K562 (cell line): ENCODE measurements at regions not wholly inside any gene's neighbourhood (a gene's known extent, or its start where the extent isn't known, plus 50 kb on each side); places are given as distances from the start of the nearest gene placed in this dataset.

ENCODE experiments used
- ATAC-seq: fragments of 200-7000 bp; cut with Tn5 transposase; 3 replicates; pipeline ENCODE4 v1.9.1; 2020; ENCODE audit warnings: moderate library complexity
- BruUV-seq: library from RNA; stranded (reverse); fragments of 400-500 nt; replicated peaks from 2 replicates; lab custom pipeline; 2021; lab: Mats Ljungman, UMichigan
- CTCF ChIA-PET: fragments of 300-600 bp; formaldehyde crosslinking; extraction: SDS; loops from one replicate; lab custom pipeline; 2021; ENCODE audit warnings: low intra/inter-chr PET ratio; lab: Yijun Ruan, JAX
- POLR2A ChIA-PET: fragments of 300-600, 350-650 bp; sonication (Branson Sonifier 250); formaldehyde crosslinking; extraction: SDS; loops from one replicate; lab custom pipeline; 2021; ENCODE audit warnings: antibody characterized with exemption, inconsistent platforms; lab: Yijun Ruan, JAX
- DNase-seq, 4 experiments: peaks; one replicate each; pipeline versions ENCODE4 v3.0.0 to v3.0.0-alpha.2; 2011 to 2018; ENCODE audit warnings: low spot score in 3 of 4, mixed read lengths in 3 of 4; ENCODE audit errors: extremely low read depth in 1 of 4
- FAIRE-seq: peaks from 2 replicates; lab custom pipeline; 2011; peaks lifted over from hg19 to GRCh38; lab: Jason Lieb, UNC
- H2AFZ ChIP-seq: 2 replicates; pipeline ENCODE4 v1.6.0; 2011; ENCODE audit warnings: low read depth, low read length, control low read depth, inconsistent platforms
- H3K27ac ChIP-seq: fragments of 200-600 bp; 3 replicates; pipeline ENCODE4 v1.8.0; 2011; ENCODE audit warnings: low read depth, mild to moderate bottlenecking, control low read depth, inconsistent platforms, low read length, moderate library complexity, mixed read lengths; ENCODE audit errors: extremely low read depth
- H3K27me3 ChIP-seq, 2 experiments: fragments of 300-600 bp in 1 of 2; 2 replicates in 1 of 2; 3 replicates in 1 of 2; pipeline versions ENCODE4 v1.6.0 to v1.8.0; 2011; ENCODE audit warnings: inconsistent platforms in 2 of 2, low read length in 2 of 2, mild to moderate bottlenecking in 1 of 2, mixed read lengths in 1 of 2, moderate library complexity in 1 of 2; ENCODE audit not compliant: control insufficient read depth in 2 of 2, insufficient read depth in 2 of 2
- H3K36me3 ChIP-seq: fragments of 300-600 bp; 3 replicates; pipeline ENCODE4 v1.8.0; 2011; ENCODE audit warnings: mild to moderate bottlenecking, low read length, inconsistent platforms; ENCODE audit not compliant: control insufficient read depth, insufficient read depth
- H3K4me1 ChIP-seq, 2 experiments: fragments of 200-600 bp in 1 of 2; replicated peaks in 1 of 2; 2 replicates in 1 of 2; 3 replicates in 1 of 2; pipeline versions ENCODE4 v1.5.1 to v1.8.0; 2011; ENCODE audit warnings: inconsistent platforms in 2 of 2, low read length in 2 of 2, mild to moderate bottlenecking in 1 of 2, mixed read lengths in 1 of 2, moderate library complexity in 1 of 2; ENCODE audit not compliant: control insufficient read depth in 2 of 2, insufficient read depth in 2 of 2
- H3K4me2 ChIP-seq: 2 replicates; pipeline ENCODE4 v1.6.1; 2011; ENCODE audit warnings: low read length, control low read depth, inconsistent platforms, mixed read lengths; ENCODE audit not compliant: insufficient read depth
- H3K4me3 ChIP-seq: fragments of 200-600 bp; sonication (generic), shearing (Covaris generic); 2 replicates; pipeline ENCODE4 v1.5.1; 2016; ENCODE audit warnings: control low read depth, inconsistent platforms
- H3K79me2 ChIP-seq: fragments of 200-600 bp; 3 replicates; pipeline ENCODE4 v1.8.0; 2011; ENCODE audit warnings: low read length, inconsistent platforms; ENCODE audit not compliant: control insufficient read depth, insufficient read depth
- H3K9ac ChIP-seq, 2 experiments: 2 replicates each; pipeline versions ENCODE4 v1.6.0 to v1.6.1; 2011; ENCODE audit warnings: low read depth in 2 of 2, low read length in 2 of 2, control low read depth in 1 of 2, inconsistent platforms in 1 of 2, mild to moderate bottlenecking in 1 of 2, mixed read lengths in 1 of 2; ENCODE audit not compliant: insufficient read depth in 1 of 2
- H3K9me1 ChIP-seq: one replicate; pipeline ENCODE4 v1.6.0; 2011; ENCODE audit warnings: inconsistent platforms, mild to moderate bottlenecking, low read length, moderate library complexity; ENCODE audit not compliant: control insufficient read depth, insufficient read depth
- H3K9me3 ChIP-seq: replicated peaks from 2 replicates; pipeline ENCODE4 v1.5.1; 2011; ENCODE audit warnings: low read depth, low read length, inconsistent platforms; ENCODE audit not compliant: control insufficient read depth, insufficient read depth
- H4K20me1 ChIP-seq: replicated peaks from 2 replicates; pipeline ENCODE4 v1.6.1; 2011; ENCODE audit warnings: low read length, inconsistent platforms, mixed read lengths; ENCODE audit not compliant: control insufficient read depth, insufficient read depth
- ARNT ChIP-seq, 2 experiments: fragments of 450-650 bp; IDR thresholded peaks; 2 replicates each; pipeline ENCODE4 v1.6.1; 2016; ENCODE audit warnings: mild to moderate bottlenecking in 1 of 2
- CBFA2T3 ChIP-seq: fragments of 450-650 bp; IDR thresholded peaks from 2 replicates; pipeline ENCODE4 v1.6.1; 2017
- CC2D1A ChIP-seq: fragments of 450-650 bp; IDR thresholded peaks from 2 replicates; pipeline ENCODE4 v1.6.1; 2017; ENCODE audit warnings: mild to moderate bottlenecking
- CHD2 ChIP-seq: IDR thresholded peaks from 2 replicates; pipeline ENCODE4 v1.6.1; 2011; ENCODE audit warnings: low read depth, low read length
- DIDO1 ChIP-seq: fragments of 450-650 bp; IDR thresholded peaks from 2 replicates; pipeline ENCODE4 v1.6.1; 2016; ENCODE audit warnings: low read depth, missing biosample characterization, missing genetic modification characterization
- ELF1 ChIP-seq: fragments of 200-800 bp; sonication (Bioruptor generic); IDR thresholded peaks from 2 replicates; pipeline ENCODE4 v1.6.1; 2016; ENCODE audit warnings: missing genetic modification characterization, missing compliant biosample characterization
- FOXK2 ChIP-seq, 2 experiments: fragments of 450-650 bp; IDR thresholded peaks in 1 of 2; conservative IDR thresholded peaks in 1 of 2; 2 replicates each; pipeline ENCODE4 v1.6.1; 2016; ENCODE audit warnings: low read depth in 2 of 2, mild to moderate bottlenecking in 1 of 2
- HEY1 ChIP-seq: fragments of 250-450 bp; sonication (Bioruptor Pico); IDR thresholded peaks from 2 replicates; pipeline ENCODE4 v1.5.0; 2020; ENCODE audit warnings: mild to moderate bottlenecking, moderate library complexity, borderline replicate concordance
- HNRNPLL ChIP-seq: fragments of 200-400 bp; formaldehyde crosslinking; IDR thresholded peaks from 2 replicates; pipeline ENCODE4 v1.6.1; 2017; ENCODE audit warnings: low read length, low read depth, mild to moderate bottlenecking; ENCODE audit not compliant: poor library complexity, severe bottlenecking
- KLF13 ChIP-seq: fragments of 450-650 bp; IDR thresholded peaks from 2 replicates; pipeline ENCODE4 v1.6.1; 2016; ENCODE audit warnings: missing genetic modification characterization, low read depth, mild to moderate bottlenecking, missing compliant biosample characterization, moderate library complexity, borderline replicate concordance
- MEIS2 ChIP-seq: fragments of 450-650 bp; IDR thresholded peaks from 2 replicates; pipeline ENCODE4 v1.6.1; 2014; ENCODE audit warnings: mild to moderate bottlenecking; ENCODE audit not compliant: partially characterized antibody
- PTBP1 ChIP-seq: fragments of 200-400 bp; formaldehyde crosslinking; IDR thresholded peaks from 2 replicates; pipeline ENCODE4 v1.6.1; 2017; ENCODE audit warnings: low read depth, low read length
- SPI1 ChIP-seq: IDR thresholded peaks from 2 replicates; pipeline ENCODE4 v1.6.1; 2011; ENCODE audit warnings: low read depth, low read length, control low read depth, borderline replicate concordance
- XRCC4 ChIP-seq: IDR thresholded peaks from one replicate; pipeline ENCODE4 v1.6.1; 2011; ENCODE audit not compliant: insufficient read depth, insufficient read length; ENCODE audit errors: extremely low read depth
- ZNF165 ChIP-seq: fragments of 250-450 bp; sonication (Bioruptor Pico); IDR thresholded peaks from 2 replicates; pipeline ENCODE4 v1.4.0; 2020; ENCODE audit warnings: borderline replicate concordance
- ZNF778 ChIP-seq: fragments of 450-650 bp; formaldehyde crosslinking; IDR thresholded peaks from 2 replicates; pipeline ENCODE4 v1.4.0; 2020; ENCODE audit warnings: mild to moderate bottlenecking, moderate library complexity
- WGBS: fragments of 100-300 bp; shearing (Covaris generic); methylation state at CpG from one replicate; pipeline ENCODE4 v1.1.6; 2016; ENCODE audit warnings: low coverage, mixed read lengths; ENCODE audit not compliant: insufficient coverage; ENCODE audit errors: missing lambda C conversion rate; 5-methylcytosine and 5-hydroxymethylcytosine counted together
- in situ Hi-C: fragments of 300-500 bp; cut with MboI; formaldehyde crosslinking; loops from 4 replicates; pipeline ENCODE4 v1.15.0; 2018; ENCODE audit warnings: inconsistent platforms, mixed read lengths
- intact Hi-C: fragments of 100-400 bp; cut with micrococcal nuclease; formaldehyde crosslinking; loops from 2 replicates; pipeline ENCODE4 v1.14.2; 2022
- TF ChIP-seq, protein P1 (sequence below): fragments of 450-650 bp; formaldehyde crosslinking; IDR thresholded peaks from 2 replicates; pipeline ENCODE4 v1.4.0; 2020; ENCODE audit warnings: mild to moderate bottlenecking, moderate library complexity
- TF ChIP-seq, protein P2 (sequence below): sonication (generic); formaldehyde crosslinking; IDR thresholded peaks from 2 replicates; pipeline ENCODE4 v1.9.0; 2022; ENCODE audit warnings: mild to moderate bottlenecking, missing genetic modification reagents
- TF ChIP-seq, protein P3 (sequence below): conservative IDR thresholded peaks from 2 replicates; pipeline ENCODE4 v1.6.1; 2011; ENCODE audit warnings: low read depth, mild to moderate bottlenecking, low read length; ENCODE audit not compliant: control insufficient read depth

DNA sequence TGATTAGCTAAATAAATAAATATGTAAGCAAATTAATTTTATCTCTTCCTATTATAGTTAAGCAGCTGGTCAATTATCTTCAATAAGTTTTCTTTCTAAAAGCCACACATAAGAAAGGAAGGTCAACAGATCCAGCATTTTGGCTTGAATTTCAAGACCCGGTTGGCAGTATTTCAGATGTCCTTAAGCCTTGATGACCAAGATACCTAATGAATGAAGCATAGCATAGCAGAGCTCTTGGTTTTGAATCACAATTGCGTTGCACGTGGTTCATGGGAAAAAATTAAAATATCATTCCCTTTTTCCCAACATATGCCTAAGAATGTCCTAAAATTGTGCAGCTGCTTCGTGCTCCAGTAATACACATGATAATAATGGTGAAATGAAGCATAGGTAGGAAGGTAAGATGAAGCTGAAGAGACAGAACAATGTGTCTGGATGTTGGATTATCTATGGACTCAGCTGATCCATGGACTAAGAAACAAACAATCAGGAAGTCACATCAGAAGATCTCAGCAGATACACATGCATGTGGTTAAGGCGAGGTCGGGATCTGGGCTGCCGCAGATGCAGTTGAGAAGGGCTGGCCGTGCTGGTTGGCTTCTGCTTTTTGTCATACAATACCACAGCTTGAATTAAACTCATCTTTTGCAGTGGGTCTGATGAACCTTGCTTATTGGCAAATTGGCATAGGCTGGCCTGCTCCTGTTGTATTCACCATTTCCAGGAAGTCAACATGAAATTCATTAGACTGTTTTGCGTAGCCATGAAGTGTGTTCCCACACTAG lies 284.9 kb upstream of the RUNX1 start (continued):
- TF ChIP-seq CBFA2T3, result peak; percentile 37; the same call in 1 of the 2 replicates
- TF ChIP-seq HNRNPLL, result no peak
- TF ChIP-seq SPI1, result peak; percentile 62; the same call in 1 of the 2 replicates
- no peak for TF ChIP-seq KLF13 (tag)

DNA sequence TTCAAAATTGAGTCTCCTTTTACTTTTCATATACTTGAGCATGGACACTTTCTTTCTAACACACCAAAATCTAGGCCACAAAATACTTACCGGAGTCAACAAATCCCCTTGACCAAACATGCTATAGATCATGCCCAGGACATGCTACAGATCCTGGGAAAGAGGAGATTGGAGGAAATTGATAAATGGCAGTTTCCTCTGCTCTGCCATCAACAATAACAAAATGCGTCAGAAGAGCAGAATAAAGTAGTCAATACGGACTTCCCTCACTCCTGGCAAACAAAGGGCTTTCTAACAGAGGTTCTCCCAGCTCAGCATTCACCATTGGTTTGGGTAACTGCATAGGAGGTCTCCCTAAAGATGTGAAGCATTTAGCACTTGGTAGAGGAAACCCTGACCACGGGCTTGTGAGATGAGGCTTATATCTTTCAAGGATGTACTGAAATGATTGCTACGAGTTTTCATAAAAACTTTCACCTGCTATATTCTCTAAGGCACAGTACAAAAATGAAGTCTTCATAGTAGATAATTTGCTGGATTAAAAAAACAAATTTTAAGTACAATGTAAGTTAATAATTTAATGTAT lies 283.8 kb upstream of the RUNX1 start:
- in situ Hi-C loops (no loop called here), intact Hi-C loops (no loop called here)
- no peak overlapping the region for H3K9ac ChIP-seq
- no peak for FAIRE-seq
- H3K9me1 ChIP-seq, result no peaks in the 10 kb centered on the region
- no peaks in the 10 kb centered on the region for H3K27me3 ChIP-seq
- H3K79me2 ChIP-seq, result no peaks in the 10 kb centered on the region
- no peak for ATAC-seq
- CTCF ChIA-PET, result no interaction called here
- no peaks in the 10 kb centered on the region for H3K9me3 ChIP-seq
- no peak overlapping the region for H3K4me2 ChIP-seq
- no peak overlapping the region for H2AFZ ChIP-seq
- no peaks in the 10 kb centered on the region for H3K36me3 ChIP-seq
- H3K4me1 ChIP-seq, result peaks cover 6 to 24% of the 10 kb centered on the region in 2 experiments; a peak in 4 of 5 replicates
- H4K20me1 ChIP-seq, result no peaks in the 10 kb centered on the region
- H3K27ac ChIP-seq, result no peak overlapping the region
- no TSS peak for BruUV-seq
- 41% methylated on average over 5 of the region's 5 CpGs for WGBS
- POLR2A ChIA-PET, result interaction anchor here (1.1 kb wide), 1 partner anchor 17 kb away, joined by 3 read pairs; no protein-coding TSS in a partner anchor
- DNase-seq, result no peak
- no peak overlapping the region for H3K4me3 ChIP-seq
- TF ChIP-seq DIDO1 (tag) (no peak), ZNF165 (CRISPR knock-in tag) (no peak), CC2D1A (no peak), MEIS2 (no peak), ELF1 (tag) (no peak), PTBP1 (no peak), ZNF778 (CRISPR knock-in tag) (no peak), HEY1 (CRISPR knock-in tag) (no peak), FOXK2 (conservative IDR thresholded peaks at IDR 0.05 in 1 of 2, IDR thresholded peaks at IDR 0.05 in 1 of 2; ENCODE audit: low read depth in 2 of 2) (no peak), CHD2 (no peak), ARNT (IDR thresholded peaks at IDR 0.05) (no peak), XRCC4 (no peak)
- TF ChIP-seq, protein P1, sequence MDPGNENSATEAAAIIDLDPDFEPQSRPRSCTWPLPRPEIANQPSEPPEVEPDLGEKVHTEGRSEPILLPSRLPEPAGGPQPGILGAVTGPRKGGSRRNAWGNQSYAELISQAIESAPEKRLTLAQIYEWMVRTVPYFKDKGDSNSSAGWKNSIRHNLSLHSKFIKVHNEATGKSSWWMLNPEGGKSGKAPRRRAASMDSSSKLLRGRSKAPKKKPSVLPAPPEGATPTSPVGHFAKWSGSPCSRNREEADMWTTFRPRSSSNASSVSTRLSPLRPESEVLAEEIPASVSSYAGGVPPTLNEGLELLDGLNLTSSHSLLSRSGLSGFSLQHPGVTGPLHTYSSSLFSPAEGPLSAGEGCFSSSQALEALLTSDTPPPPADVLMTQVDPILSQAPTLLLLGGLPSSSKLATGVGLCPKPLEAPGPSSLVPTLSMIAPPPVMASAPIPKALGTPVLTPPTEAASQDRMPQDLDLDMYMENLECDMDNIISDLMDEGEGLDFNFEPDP, result no peak
- TF ChIP-seq, protein P2, sequence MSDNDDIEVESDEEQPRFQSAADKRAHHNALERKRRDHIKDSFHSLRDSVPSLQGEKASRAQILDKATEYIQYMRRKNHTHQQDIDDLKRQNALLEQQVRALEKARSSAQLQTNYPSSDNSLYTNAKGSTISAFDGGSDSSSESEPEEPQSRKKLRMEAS, result no peak
- TF ChIP-seq, protein P3, sequence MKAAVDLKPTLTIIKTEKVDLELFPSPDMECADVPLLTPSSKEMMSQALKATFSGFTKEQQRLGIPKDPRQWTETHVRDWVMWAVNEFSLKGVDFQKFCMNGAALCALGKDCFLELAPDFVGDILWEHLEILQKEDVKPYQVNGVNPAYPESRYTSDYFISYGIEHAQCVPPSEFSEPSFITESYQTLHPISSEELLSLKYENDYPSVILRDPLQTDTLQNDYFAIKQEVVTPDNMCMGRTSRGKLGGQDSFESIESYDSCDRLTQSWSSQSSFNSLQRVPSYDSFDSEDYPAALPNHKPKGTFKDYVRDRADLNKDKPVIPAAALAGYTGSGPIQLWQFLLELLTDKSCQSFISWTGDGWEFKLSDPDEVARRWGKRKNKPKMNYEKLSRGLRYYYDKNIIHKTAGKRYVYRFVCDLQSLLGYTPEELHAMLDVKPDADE, result no peak
